B cell (primary cell): ENCODE measurements at regions not wholly inside any gene's neighbourhood (a gene's known extent, or its start where the extent isn't known, plus 50 kb on each side); places are given as distances from the start of the nearest gene placed in this dataset.

ENCODE experiments used
- EZH2 ChIP-seq: IDR thresholded peaks from 2 replicates; pipeline ENCODE4 v1.6.1; 2012; ENCODE audit warnings: borderline replicate concordance, low read depth, mild to moderate bottlenecking, moderate library complexity, low read length; ENCODE audit not compliant: insufficient read depth, poor library complexity, severe bottlenecking
- TF ChIP-seq, protein P1 (sequence below): fragments of 200-600 bp; IDR thresholded peaks from one replicate; pipeline ENCODE4 v1.8.0; 2022; ENCODE audit warnings: antibody characterized with exemption, mild to moderate bottlenecking

DNA sequence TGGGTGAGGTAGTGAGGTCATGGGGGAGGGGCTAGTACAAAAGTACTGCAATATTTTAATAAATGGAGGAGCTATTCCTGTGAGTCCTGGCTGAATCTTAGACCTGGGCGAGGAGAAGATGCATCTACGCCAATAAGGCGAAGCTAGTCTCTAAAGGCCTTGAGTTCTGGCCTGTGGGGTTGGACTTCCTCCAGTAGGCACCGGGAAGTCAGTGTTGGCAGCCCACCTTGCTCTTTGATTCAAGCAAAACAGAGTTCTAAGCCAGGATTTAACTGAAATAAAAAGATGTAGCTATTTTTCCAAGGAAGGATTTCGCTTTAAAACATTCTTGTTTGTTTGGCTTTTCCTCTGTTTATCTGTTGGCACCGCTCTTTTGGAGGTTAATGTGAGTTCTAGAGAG, 244.6 kb downstream of the KIF4B start:
- TF ChIP-seq, protein P1, sequence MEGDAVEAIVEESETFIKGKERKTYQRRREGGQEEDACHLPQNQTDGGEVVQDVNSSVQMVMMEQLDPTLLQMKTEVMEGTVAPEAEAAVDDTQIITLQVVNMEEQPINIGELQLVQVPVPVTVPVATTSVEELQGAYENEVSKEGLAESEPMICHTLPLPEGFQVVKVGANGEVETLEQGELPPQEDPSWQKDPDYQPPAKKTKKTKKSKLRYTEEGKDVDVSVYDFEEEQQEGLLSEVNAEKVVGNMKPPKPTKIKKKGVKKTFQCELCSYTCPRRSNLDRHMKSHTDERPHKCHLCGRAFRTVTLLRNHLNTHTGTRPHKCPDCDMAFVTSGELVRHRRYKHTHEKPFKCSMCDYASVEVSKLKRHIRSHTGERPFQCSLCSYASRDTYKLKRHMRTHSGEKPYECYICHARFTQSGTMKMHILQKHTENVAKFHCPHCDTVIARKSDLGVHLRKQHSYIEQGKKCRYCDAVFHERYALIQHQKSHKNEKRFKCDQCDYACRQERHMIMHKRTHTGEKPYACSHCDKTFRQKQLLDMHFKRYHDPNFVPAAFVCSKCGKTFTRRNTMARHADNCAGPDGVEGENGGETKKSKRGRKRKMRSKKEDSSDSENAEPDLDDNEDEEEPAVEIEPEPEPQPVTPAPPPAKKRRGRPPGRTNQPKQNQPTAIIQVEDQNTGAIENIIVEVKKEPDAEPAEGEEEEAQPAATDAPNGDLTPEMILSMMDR, result no peak
- TF ChIP-seq EZH2, result no peak
